IMR-90 (cell line): ENCODE measurements at regions not wholly inside any gene's neighbourhood (a gene's known extent, or its start where the extent isn't known, plus 50 kb on each side); places are given as distances from the start of the nearest gene placed in this dataset.

Experiments used
- ATAC-seq: fragments of 200-7000 bp; cut with Tn5 transposase; 2 replicates; pipeline ENCODE4 v1.9.1; 2020; ENCODE audit warnings: low read depth, mild to moderate bottlenecking, moderate library complexity
- BruUV-seq: library from RNA; stranded (reverse); fragments of 400-500 nt; replicated peaks from 2 replicates; lab custom pipeline; 2021; lab: Mats Ljungman, UMichigan
- CTCF ChIA-PET: fragments of 300-600 bp; formaldehyde crosslinking; extraction: SDS; loops from one replicate; lab custom pipeline; 2021; ENCODE audit warnings: antibody characterized with exemption; lab: Yijun Ruan, JAX
- POLR2A ChIA-PET: fragments of 300-600 bp; sonication (Branson Sonifier 250); formaldehyde crosslinking; loops from one replicate; lab custom pipeline; 2022; ENCODE audit warnings: antibody characterized with exemption; ENCODE audit not compliant: unreplicated experiment; lab: Charles Lee
- DNase-seq: peaks from one replicate; pipeline ENCODE4 v3.0.0; 2013
- H2AFZ ChIP-seq: replicated peaks from 2 replicates; pipeline ENCODE3; 2013; ENCODE audit warnings: low read length, mild to moderate bottlenecking; ENCODE audit not compliant: poor library complexity
- H2AK5ac ChIP-seq: 2 replicates; pipeline ENCODE4 v1.6.1; 2013; ENCODE audit warnings: low read depth, low read length, inconsistent platforms
- H2AK9ac ChIP-seq: replicated peaks from 2 replicates; pipeline ENCODE3; 2013; ENCODE audit warnings: mild to moderate bottlenecking, low read depth, low read length, moderate library complexity; ENCODE audit not compliant: poor library complexity
- H2BK120ac ChIP-seq: 2 replicates; pipeline ENCODE4 v1.6.1; 2013; ENCODE audit warnings: low read depth, low read length, inconsistent platforms
- H2BK15ac ChIP-seq: 3 replicates; pipeline ENCODE4 v1.6.1; 2013; ENCODE audit warnings: low read depth, low read length, inconsistent platforms
- H2BK20ac ChIP-seq: 2 replicates; pipeline ENCODE4 v1.6.1; 2013; ENCODE audit warnings: low read depth, mild to moderate bottlenecking, inconsistent platforms, low read length, moderate library complexity
- H2BK5ac ChIP-seq: 2 replicates; pipeline ENCODE4 v1.6.1; 2013; ENCODE audit warnings: mild to moderate bottlenecking, low read depth, low read length, inconsistent platforms; ENCODE audit not compliant: poor library complexity, severe bottlenecking
- H3K14ac ChIP-seq: replicated peaks from 2 replicates; pipeline ENCODE4 v1.6.1; 2013; ENCODE audit warnings: low read depth, low read length, inconsistent platforms
- H3K18ac ChIP-seq: 2 replicates; pipeline ENCODE4 v1.6.1; 2013; ENCODE audit warnings: low read depth, low read length, control low read depth
- H3K23ac ChIP-seq: 2 replicates; pipeline ENCODE4 v1.6.1; 2013; ENCODE audit warnings: low read depth, low read length, inconsistent platforms
- H3K27ac ChIP-seq: 2 replicates; pipeline ENCODE4 v1.5.1; 2013; ENCODE audit warnings: mild to moderate bottlenecking, control low read depth, low read length; ENCODE audit not compliant: insufficient read depth
- H3K27me3 ChIP-seq: 2 replicates; pipeline ENCODE4 v1.6.1; 2013; ENCODE audit warnings: low read length; ENCODE audit not compliant: control insufficient read depth, insufficient read depth
- H3K36me3 ChIP-seq: 2 replicates; pipeline ENCODE4 v1.6.1; 2013; ENCODE audit warnings: low read length, mixed read lengths; ENCODE audit not compliant: control insufficient read depth, insufficient read depth
- H3K4ac ChIP-seq: 2 replicates; pipeline ENCODE4 v1.6.1; 2013; ENCODE audit warnings: low read depth, low read length, inconsistent platforms
- H3K4me1 ChIP-seq: 2 replicates; pipeline ENCODE4 v1.6.1; 2013; ENCODE audit warnings: low read length, mixed read lengths; ENCODE audit not compliant: control insufficient read depth, insufficient read depth
- H3K4me2 ChIP-seq: 2 replicates; pipeline ENCODE4 v1.6.1; 2013; ENCODE audit warnings: low read depth, mild to moderate bottlenecking, control low read depth, low read length, moderate library complexity
- H3K4me3 ChIP-seq: 2 replicates; pipeline ENCODE4 v1.5.1; 2013; ENCODE audit warnings: low read depth, mild to moderate bottlenecking, control low read depth, low read length, moderate library complexity; ENCODE audit not compliant: insufficient read depth
- H3K56ac ChIP-seq: 2 replicates; pipeline ENCODE4 v1.6.1; 2013; ENCODE audit warnings: low read length, inconsistent platforms; ENCODE audit not compliant: insufficient read depth; ENCODE audit errors: extremely low read depth
- H3K79me1 ChIP-seq, 2 experiments: 2 replicates each; pipeline ENCODE4 v1.6.1; 2013; ENCODE audit warnings: low read length in 2 of 2, inconsistent platforms in 1 of 2, low read depth in 1 of 2
- H3K9ac ChIP-seq: 2 replicates; pipeline ENCODE4 v1.6.1; 2013; ENCODE audit warnings: low read depth, low read length, control low read depth
- H3K9me1 ChIP-seq: 2 replicates; pipeline ENCODE4 v1.6.1; 2013; ENCODE audit warnings: low read length, inconsistent platforms; ENCODE audit not compliant: insufficient read depth
- H3K9me3 ChIP-seq: 2 replicates; pipeline ENCODE4 v1.6.1; 2013; ENCODE audit warnings: low read length; ENCODE audit not compliant: control insufficient read depth, insufficient read depth
- H4K20me1 ChIP-seq: 2 replicates; pipeline ENCODE4 v1.6.1; 2013; ENCODE audit warnings: low read length, inconsistent platforms; ENCODE audit not compliant: insufficient read depth
- H4K5ac ChIP-seq: 2 replicates; pipeline ENCODE4 v1.6.1; 2013; ENCODE audit warnings: mild to moderate bottlenecking, low read depth, low read length, control low read depth
- H4K8ac ChIP-seq, 2 experiments: 2 replicates each; pipeline ENCODE4 v1.6.1; 2013; ENCODE audit warnings: low read depth in 2 of 2, low read length in 2 of 2, control low read depth in 1 of 2, inconsistent platforms in 1 of 2
- H4K91ac ChIP-seq: 2 replicates; pipeline ENCODE4 v1.6.1; 2013; ENCODE audit warnings: low read depth, low read length, inconsistent platforms; ENCODE audit not compliant: insufficient read depth
- BHLHE40 ChIP-seq: fragments of 150-350 bp; IDR thresholded peaks from 2 replicates; pipeline ENCODE4 v1.6.1; 2016; ENCODE audit warnings: mild to moderate bottlenecking, low read depth, low read length
- CHD1 ChIP-seq: IDR thresholded peaks from 2 replicates; pipeline ENCODE4 v1.6.1; 2012; ENCODE audit warnings: low read depth, low read length, improper control_type of control experiment
- MAFK ChIP-seq: IDR thresholded peaks from 2 replicates; pipeline ENCODE4 v1.6.1; 2012; ENCODE audit warnings: low read depth, low read length, improper control_type of control experiment
- NFE2L2 ChIP-seq: fragments of 150-350 bp; IDR thresholded peaks from 2 replicates; pipeline ENCODE4 v1.6.1; 2016; ENCODE audit warnings: low read depth, mild to moderate bottlenecking, low read length
- POLR2A ChIP-seq: IDR thresholded peaks from 2 replicates; pipeline ENCODE4 v1.6.1; 2012; ENCODE audit warnings: mild to moderate bottlenecking, low read depth, low read length
- RAD21 ChIP-seq: IDR thresholded peaks from 2 replicates; pipeline ENCODE4 v1.6.1; 2012; ENCODE audit warnings: low read length, improper control_type of control experiment
- RCOR1 ChIP-seq: IDR thresholded peaks from 2 replicates; pipeline ENCODE4 v1.6.1; 2012; ENCODE audit warnings: mild to moderate bottlenecking, low read length, improper control_type of control experiment; ENCODE audit not compliant: insufficient replicate concordance
- RFX5 ChIP-seq: IDR thresholded peaks from 2 replicates; pipeline ENCODE4 v1.8.0; 2012; ENCODE audit warnings: low read depth, mild to moderate bottlenecking, low read length, moderate library complexity
- SMC3 ChIP-seq: fragments of 150-350 bp; IDR thresholded peaks from 2 replicates; pipeline ENCODE4 v1.6.1; 2016; ENCODE audit warnings: low read depth, mild to moderate bottlenecking, antibody characterized with exemption, low read length, moderate library complexity
- WGBS, 2 experiments: methylation state at CpG; one replicate each; pipeline versions ENCODE4 v1.1.5 to v1.1.7; 2013; ENCODE audit warnings: missing lambda C conversion rate in 2 of 2; ENCODE audit not compliant: insufficient read length in 1 of 2; ENCODE audit errors: extremely low coverage in 2 of 2; 5-methylcytosine and 5-hydroxymethylcytosine counted together
- dilution Hi-C: fragments of 300-500 bp; cut with HindIII; formaldehyde crosslinking; loops from one replicate; pipeline ENCODE4 v1.14.3; 2018; ENCODE audit warnings: low sequenced_read_pairs; ENCODE audit not compliant: unreplicated experiment
- in situ Hi-C: fragments of 300-500 bp; cut with MboI; formaldehyde crosslinking; loops from 3 replicates; pipeline ENCODE4 v1.14.3; 2019; ENCODE audit warnings: low sequenced_read_pairs, inconsistent platforms, mixed read lengths
- intact Hi-C: fragments of 100-400 bp; cut with micrococcal nuclease; formaldehyde crosslinking; loops from 2 replicates; pipeline ENCODE4 v1.10.0; 2022
- TF ChIP-seq, protein P1 (sequence below): conservative IDR thresholded peaks from 2 replicates; pipeline ENCODE4 v1.5.1; 2012; ENCODE audit warnings: mild to moderate bottlenecking, low read depth, low read length, improper control_type of control experiment
- TF ChIP-seq, protein P2 (sequence below): fragments of 150-350 bp; IDR thresholded peaks from 2 replicates; pipeline ENCODE4 v1.6.1; 2016; ENCODE audit warnings: low read depth, mild to moderate bottlenecking, low read length, moderate library complexity, borderline replicate concordance

DNA sequence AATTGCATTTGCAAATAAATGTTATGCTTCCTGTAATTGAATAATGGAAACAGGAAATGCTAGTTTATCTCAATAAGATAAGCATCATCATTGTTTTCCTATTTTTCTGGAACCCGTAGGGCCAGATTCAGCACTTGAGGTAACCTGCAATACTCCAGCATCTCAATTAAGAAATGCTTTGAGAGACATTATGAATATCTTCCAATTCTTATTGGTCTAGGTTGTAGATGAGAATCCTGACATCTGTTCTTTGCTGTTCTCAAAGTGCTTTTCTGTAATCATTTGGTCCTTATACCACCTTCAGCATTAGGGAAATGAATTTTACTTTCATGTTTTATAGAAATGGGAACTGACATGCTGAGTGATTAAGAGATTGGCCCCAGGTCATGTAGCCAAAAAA lies 428.3 kb downstream of the CBLN4 start:
- Histone ChIP-seq H3K27ac (no peak overlapping the region), H2AK9ac (no peak overlapping the region), H3K9me3 (peaks cover 6% of the 10 kb centered on the region; the same call in 1 of the 2 replicates), H3K79me1 (no peaks in the 10 kb centered on the region), H4K5ac (no peak overlapping the region), H3K4me3 (no peak overlapping the region), H3K9ac (no peak overlapping the region), H4K20me1 (no peaks in the 10 kb centered on the region), H3K14ac (no peak overlapping the region), H3K9me1 (no peaks in the 10 kb centered on the region), H2BK15ac (no peak overlapping the region), H3K36me3 (no peaks in the 10 kb centered on the region), H3K4me1 (no peaks in the 10 kb centered on the region), H3K27me3 (no peaks in the 10 kb centered on the region), H2BK120ac (no peak overlapping the region), H4K91ac (no peak overlapping the region), H3K4ac (no peak overlapping the region), H4K8ac (no peak overlapping the region), H2AK5ac (no peak overlapping the region), H3K18ac (no peak overlapping the region), H2BK5ac (no peak overlapping the region), H2AFZ (no peak overlapping the region), H3K23ac (no peak overlapping the region), H3K56ac (no peak overlapping the region), H3K4me2 (no peak overlapping the region), H2BK20ac (no peak overlapping the region)
- CTCF ChIA-PET: no interaction called here
- in situ Hi-C loops (no loop called here), intact Hi-C loops (no loop called here), dilution Hi-C loops (no loop called here)
- ATAC-seq (no peak), DNase-seq (no peak)
- POLR2A ChIA-PET: no interaction called here
- no peak for TF ChIP-seq POLR2A
- no peak for TF ChIP-seq RAD21
- TF ChIP-seq BHLHE40: no peak
- TF ChIP-seq MAFK: no peak
- TF ChIP-seq RCOR1: no peak
- no peak for TF ChIP-seq SMC3
- no peak for TF ChIP-seq NFE2L2
- TF ChIP-seq, protein P1, sequence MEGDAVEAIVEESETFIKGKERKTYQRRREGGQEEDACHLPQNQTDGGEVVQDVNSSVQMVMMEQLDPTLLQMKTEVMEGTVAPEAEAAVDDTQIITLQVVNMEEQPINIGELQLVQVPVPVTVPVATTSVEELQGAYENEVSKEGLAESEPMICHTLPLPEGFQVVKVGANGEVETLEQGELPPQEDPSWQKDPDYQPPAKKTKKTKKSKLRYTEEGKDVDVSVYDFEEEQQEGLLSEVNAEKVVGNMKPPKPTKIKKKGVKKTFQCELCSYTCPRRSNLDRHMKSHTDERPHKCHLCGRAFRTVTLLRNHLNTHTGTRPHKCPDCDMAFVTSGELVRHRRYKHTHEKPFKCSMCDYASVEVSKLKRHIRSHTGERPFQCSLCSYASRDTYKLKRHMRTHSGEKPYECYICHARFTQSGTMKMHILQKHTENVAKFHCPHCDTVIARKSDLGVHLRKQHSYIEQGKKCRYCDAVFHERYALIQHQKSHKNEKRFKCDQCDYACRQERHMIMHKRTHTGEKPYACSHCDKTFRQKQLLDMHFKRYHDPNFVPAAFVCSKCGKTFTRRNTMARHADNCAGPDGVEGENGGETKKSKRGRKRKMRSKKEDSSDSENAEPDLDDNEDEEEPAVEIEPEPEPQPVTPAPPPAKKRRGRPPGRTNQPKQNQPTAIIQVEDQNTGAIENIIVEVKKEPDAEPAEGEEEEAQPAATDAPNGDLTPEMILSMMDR: no peak
- TF ChIP-seq, protein P2, sequence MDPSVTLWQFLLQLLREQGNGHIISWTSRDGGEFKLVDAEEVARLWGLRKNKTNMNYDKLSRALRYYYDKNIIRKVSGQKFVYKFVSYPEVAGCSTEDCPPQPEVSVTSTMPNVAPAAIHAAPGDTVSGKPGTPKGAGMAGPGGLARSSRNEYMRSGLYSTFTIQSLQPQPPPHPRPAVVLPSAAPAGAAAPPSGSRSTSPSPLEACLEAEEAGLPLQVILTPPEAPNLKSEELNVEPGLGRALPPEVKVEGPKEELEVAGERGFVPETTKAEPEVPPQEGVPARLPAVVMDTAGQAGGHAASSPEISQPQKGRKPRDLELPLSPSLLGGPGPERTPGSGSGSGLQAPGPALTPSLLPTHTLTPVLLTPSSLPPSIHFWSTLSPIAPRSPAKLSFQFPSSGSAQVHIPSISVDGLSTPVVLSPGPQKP: no peak
- no peak for TF ChIP-seq CHD1
- no peak for TF ChIP-seq RFX5
- BruUV-seq: no TSS peak
- no CpG with 5 or more reads among the region's 1 CpG for WGBS, 2 experiments
